Uterus (tissue), 3 donors: ENCODE measurements at regions not wholly inside any gene's neighbourhood (a gene's known extent, or its start where the extent isn't known, plus 50 kb on each side); places are given as distances from the start of the nearest gene placed in this dataset.
"Not testable (repeated sequence)": the region's sequence is repeated elsewhere in the genome, so short reads cannot be mapped to it uniquely, and the experiment has no call there.

Experiments used
- DNase-seq, 2 donors: peaks; one replicate each; pipeline ENCODE4 v3.0.0-alpha.2; 2019 to 2020
- H3K27ac ChIP-seq, 2 donors: fragments of 200-600 bp; sonication (generic); 1 replicate in 1 of 2; 2 replicates in 1 of 2; pipeline ENCODE4 v1.5.1; 2016 to 2018
- H3K27me3 ChIP-seq, 2 donors: fragments of 200-600 bp; sonication (generic); one replicate each; pipeline ENCODE4 v1.5.1; 2018 to 2019; ENCODE audit warnings: control low read depth in 1 of 2
- H3K36me3 ChIP-seq, 2 donors: fragments of 200-600 bp; sonication (generic); one replicate each; pipeline ENCODE4 v1.5.1; 2019; ENCODE audit warnings: control low read depth in 1 of 2
- H3K4me1 ChIP-seq, 2 donors: fragments of 200-600 bp; sonication (generic); one replicate each; pipeline ENCODE4 v1.5.1; 2018 to 2019; ENCODE audit warnings: control low read depth in 1 of 2
- H3K4me3 ChIP-seq, 2 donors: fragments of 200-600 bp; sonication (generic); 1 replicate in 1 of 2; 2 replicates in 1 of 2; pipeline ENCODE4 v1.5.1; 2018 to 2019; ENCODE audit warnings: mild to moderate bottlenecking in 1 of 2
- H3K9me3 ChIP-seq, 2 donors: fragments of 200-600 bp; sonication (generic); one replicate each; pipeline ENCODE4 v1.5.1; 2019; ENCODE audit warnings: control low read depth in 1 of 2
- CTCF ChIP-seq, 4 experiments: fragments of 200-600 bp in 2 of 4; fragments of 450-650 bp in 2 of 4; sonication (generic) in 2 of 4; IDR thresholded peaks; one replicate each; pipeline ENCODE4 v1.5.1; 2016 to 2019; ENCODE audit warnings: antibody characterized with exemption in 4 of 4, mild to moderate bottlenecking in 2 of 4, moderate library complexity in 1 of 4
- POLR2A ChIP-seq, 2 donors: fragments of 450-650 bp; IDR thresholded peaks; one replicate each; pipeline ENCODE4 v1.6.1; 2016; ENCODE audit warnings: antibody characterized with exemption in 2 of 2, mild to moderate bottlenecking in 1 of 2, moderate library complexity in 1 of 2
- intact Hi-C: fragments of 100-400 bp; cut with DNase I; formaldehyde crosslinking; loops from one replicate; pipeline ENCODE4 v1.15.1; 2023; ENCODE audit warnings: low total_unique reads
- donor health status: DM: yes; HTN: yes; CAD: no.

GRCh38 chr13:22893204-22893603 lies 287.6 kb upstream of the SGCG start:
- no peak for DNase-seq
- intact Hi-C loops, result no loop called here
- no peaks in the 10 kb centered on the region for H3K4me1 ChIP-seq
- no peaks in the 10 kb centered on the region for H3K27me3 ChIP-seq
- no peak for TF ChIP-seq CTCF (IDR thresholded peaks at IDR 0.05)
- no peak for TF ChIP-seq POLR2A (IDR thresholded peaks at IDR 0.05)
- no peaks in the 10 kb centered on the region for H3K36me3 ChIP-seq
- H3K4me3 ChIP-seq, result no peak overlapping the region
- H3K9me3 ChIP-seq, result no peaks in the 10 kb centered on the region
- H3K27ac ChIP-seq, result no peak overlapping the region

- no peaks in the 10 kb centered on the region for H3K27me3 ChIP-seq
- TF ChIP-seq CTCF (IDR thresholded peaks at IDR 0.05), result no peak
- TF ChIP-seq POLR2A (IDR thresholded peaks at IDR 0.05), result no peak
- no peaks in the 10 kb centered on the region for H3K9me3 ChIP-seq
- H3K4me3 ChIP-seq, result no peak overlapping the region
- intact Hi-C loops, result no loop called here
- no peak overlapping the region for H3K27ac ChIP-seq
- H3K36me3 ChIP-seq, result no peaks in the 10 kb centered on the region
- no peak for DNase-seq
- no peaks in the 10 kb centered on the region for H3K4me1 ChIP-seq
Measured at GRCh38 chr13:22893777-22894176, 287.0 kb upstream of the SGCG start.

- intact Hi-C loops, result no loop called here
- H3K36me3 ChIP-seq, result no peaks in the 10 kb centered on the region
- no peak overlapping the region for H3K27ac ChIP-seq
- H3K9me3 ChIP-seq, result no peaks in the 10 kb centered on the region
- H3K4me3 ChIP-seq, result no peak overlapping the region
- no peaks in the 10 kb centered on the region for H3K4me1 ChIP-seq
- TF ChIP-seq POLR2A (IDR thresholded peaks at IDR 0.05) (no peak), CTCF (IDR thresholded peaks at IDR 0.05) (no peak)
- no peak for DNase-seq
- no peaks in the 10 kb centered on the region for H3K27me3 ChIP-seq
Measured at GRCh38 chr13:22897571-22898314, 283.0 kb upstream of the SGCG start.

GRCh38 chr13:22900416-22900951 lies 280.3 kb upstream of the SGCG start:
- intact Hi-C loops, H3K9me3 ChIP-seq, H3K4me1 ChIP-seq, H3K27ac ChIP-seq, H3K27me3 ChIP-seq, H3K4me3 ChIP-seq, H3K36me3 ChIP-seq, DNase-seq: not testable (repeated sequence)

GRCh38 chr13:22903301-22903700 lies 277.5 kb upstream of the SGCG start:
- H3K4me1 ChIP-seq, result no peaks in the 10 kb centered on the region
- no peaks in the 10 kb centered on the region for H3K27me3 ChIP-seq
- H3K36me3 ChIP-seq, result no peaks in the 10 kb centered on the region
- H3K27ac ChIP-seq, result no peak overlapping the region
- no peak for TF ChIP-seq POLR2A (IDR thresholded peaks at IDR 0.05)
- no peak for TF ChIP-seq CTCF (IDR thresholded peaks at IDR 0.05)
- no peak for DNase-seq
- intact Hi-C loops, result no loop called here
- H3K9me3 ChIP-seq, result no peaks in the 10 kb centered on the region
- H3K4me3 ChIP-seq, result no peak overlapping the region
